ENCODE measurements at regions not wholly inside any gene's neighbourhood (a gene's known extent, or its start where the extent isn't known, plus 50 kb on each side); places are given as distances from the start of the nearest gene placed in this dataset.

DNA sequence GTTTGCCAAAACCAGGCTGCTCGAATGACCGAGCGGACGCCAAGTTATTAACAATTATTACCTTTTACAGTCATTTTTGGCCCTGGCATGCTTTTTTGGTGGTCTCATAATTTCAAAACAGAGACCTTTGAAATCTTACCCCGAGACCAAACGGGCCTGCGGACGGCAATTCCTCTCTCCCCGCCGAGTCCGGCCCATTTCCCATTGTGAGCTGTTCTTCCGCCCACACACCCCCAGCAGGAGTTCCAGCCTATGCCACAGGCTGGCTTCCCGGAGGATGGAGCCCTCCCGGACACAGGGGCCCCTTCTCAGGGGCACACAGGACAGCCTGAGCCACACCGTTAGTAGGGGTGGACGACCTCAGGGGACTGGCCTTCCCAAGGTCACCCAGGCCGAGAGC is 130.7 kb downstream of the C16orf95 start:
- Mint-ChIP-seq H3K4me3 (ENCODE audit: unreplicated experiment) (no peak overlapping the region), H3K27me3 (ENCODE audit: unreplicated experiment) (peaks cover 13% of the 10 kb centered on the region), H3K27ac (ENCODE audit: unreplicated experiment) (peak overlapping the region; percentile 83)

DNA sequence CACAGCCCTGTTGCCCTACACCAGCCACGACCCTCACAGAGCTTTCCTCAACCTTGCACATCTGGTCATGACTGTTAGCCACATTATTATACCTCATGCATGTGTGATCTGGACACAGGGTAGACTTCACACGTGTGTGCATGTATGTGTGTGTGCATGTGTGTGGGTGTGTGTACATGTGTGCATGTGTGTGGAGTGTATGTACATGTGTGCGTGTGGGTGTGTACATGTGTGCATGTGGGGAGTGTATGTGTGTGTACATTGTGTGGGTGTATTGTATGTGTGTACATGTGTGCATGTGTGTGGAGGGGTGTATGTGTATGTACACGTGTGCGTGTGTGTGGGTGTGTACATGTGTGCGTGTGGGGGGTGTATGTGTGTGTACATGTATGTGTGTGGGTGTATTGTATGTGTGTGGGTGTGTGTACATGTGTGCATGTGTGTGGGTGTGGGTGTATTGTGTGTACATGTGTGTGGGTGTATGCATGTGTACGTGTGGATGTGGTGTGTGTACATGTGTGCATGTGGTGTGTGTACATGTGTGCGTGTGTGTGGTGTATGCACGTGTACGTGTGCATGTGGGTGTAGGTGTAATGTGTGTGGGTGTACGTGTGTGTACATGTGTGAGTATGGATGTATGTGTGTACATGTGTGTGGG is 130.2 kb downstream of the C16orf95 start:
- TF ChIP-seq, protein P1, sequence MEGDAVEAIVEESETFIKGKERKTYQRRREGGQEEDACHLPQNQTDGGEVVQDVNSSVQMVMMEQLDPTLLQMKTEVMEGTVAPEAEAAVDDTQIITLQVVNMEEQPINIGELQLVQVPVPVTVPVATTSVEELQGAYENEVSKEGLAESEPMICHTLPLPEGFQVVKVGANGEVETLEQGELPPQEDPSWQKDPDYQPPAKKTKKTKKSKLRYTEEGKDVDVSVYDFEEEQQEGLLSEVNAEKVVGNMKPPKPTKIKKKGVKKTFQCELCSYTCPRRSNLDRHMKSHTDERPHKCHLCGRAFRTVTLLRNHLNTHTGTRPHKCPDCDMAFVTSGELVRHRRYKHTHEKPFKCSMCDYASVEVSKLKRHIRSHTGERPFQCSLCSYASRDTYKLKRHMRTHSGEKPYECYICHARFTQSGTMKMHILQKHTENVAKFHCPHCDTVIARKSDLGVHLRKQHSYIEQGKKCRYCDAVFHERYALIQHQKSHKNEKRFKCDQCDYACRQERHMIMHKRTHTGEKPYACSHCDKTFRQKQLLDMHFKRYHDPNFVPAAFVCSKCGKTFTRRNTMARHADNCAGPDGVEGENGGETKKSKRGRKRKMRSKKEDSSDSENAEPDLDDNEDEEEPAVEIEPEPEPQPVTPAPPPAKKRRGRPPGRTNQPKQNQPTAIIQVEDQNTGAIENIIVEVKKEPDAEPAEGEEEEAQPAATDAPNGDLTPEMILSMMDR (IDR thresholded peaks at IDR 0.05; ENCODE audit: unreplicated experiment), result no peak
- no peak for DNase-seq (ENCODE audit: low spot score)
- no peaks in the 10 kb centered on the region for H3K9me3 Mint-ChIP-seq (ENCODE audit: unreplicated experiment)
- H3K4me1 Mint-ChIP-seq (ENCODE audit: unreplicated experiment), result peaks cover 11% of the 10 kb centered on the region
- peaks cover 13% of the 10 kb centered on the region for H3K27me3 Mint-ChIP-seq (ENCODE audit: unreplicated experiment)
- H3K27ac Mint-ChIP-seq (ENCODE audit: unreplicated experiment), result peak overlapping the region; percentile 83
- H3K36me3 Mint-ChIP-seq (ENCODE audit: low read depth, unreplicated experiment), result no peaks in the 10 kb centered on the region
- no peak overlapping the region for H3K4me3 Mint-ChIP-seq (ENCODE audit: unreplicated experiment)

More for the DNA sequence above, 130.7 kb downstream of the C16orf95 start:
- Mint-ChIP-seq H3K4me1 (ENCODE audit: unreplicated experiment) (peaks cover 11% of the 10 kb centered on the region), H3K9me3 (ENCODE audit: unreplicated experiment) (no peaks in the 10 kb centered on the region), H3K36me3 (ENCODE audit: low read depth, unreplicated experiment) (no peaks in the 10 kb centered on the region)
- peak; percentile 36 for DNase-seq (ENCODE audit: low spot score)
- TF ChIP-seq, protein P1 (IDR thresholded peaks at IDR 0.05; ENCODE audit: unreplicated experiment), result no peak

DNA sequence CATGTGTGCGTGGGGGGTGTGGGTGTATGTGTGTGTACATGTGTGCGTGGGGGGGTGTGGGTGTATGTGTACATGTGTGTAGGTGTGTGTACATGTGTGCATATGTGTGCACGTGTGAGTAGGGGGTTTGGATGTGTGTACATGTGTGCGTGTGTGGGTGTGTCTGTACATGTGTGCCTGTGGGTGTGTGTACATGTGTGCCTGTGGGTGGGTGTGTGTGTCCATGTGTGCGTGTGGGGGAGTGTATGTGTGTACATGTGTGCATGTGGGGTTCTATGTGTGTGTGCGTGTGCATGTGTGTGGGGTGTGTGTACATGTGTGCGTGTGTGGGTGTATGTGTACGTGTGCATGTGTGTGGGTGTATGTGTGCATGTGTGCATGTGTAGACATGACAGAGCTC is 129.1 kb downstream of the C16orf95 start:
- H3K9me3 Mint-ChIP-seq (ENCODE audit: unreplicated experiment), result no peaks in the 10 kb centered on the region
- no peaks in the 10 kb centered on the region for H3K36me3 Mint-ChIP-seq (ENCODE audit: low read depth, unreplicated experiment)
- peaks cover 11% of the 10 kb centered on the region for H3K4me1 Mint-ChIP-seq (ENCODE audit: unreplicated experiment)
- H3K27ac Mint-ChIP-seq (ENCODE audit: unreplicated experiment), result no peak overlapping the region
- peaks cover 11% of the 10 kb centered on the region for H3K27me3 Mint-ChIP-seq (ENCODE audit: unreplicated experiment)
- TF ChIP-seq, protein P1 (IDR thresholded peaks at IDR 0.05; ENCODE audit: unreplicated experiment), result no peak
- H3K4me3 Mint-ChIP-seq (ENCODE audit: unreplicated experiment), result no peak overlapping the region
- DNase-seq (ENCODE audit: low spot score), result no peak

DNA sequence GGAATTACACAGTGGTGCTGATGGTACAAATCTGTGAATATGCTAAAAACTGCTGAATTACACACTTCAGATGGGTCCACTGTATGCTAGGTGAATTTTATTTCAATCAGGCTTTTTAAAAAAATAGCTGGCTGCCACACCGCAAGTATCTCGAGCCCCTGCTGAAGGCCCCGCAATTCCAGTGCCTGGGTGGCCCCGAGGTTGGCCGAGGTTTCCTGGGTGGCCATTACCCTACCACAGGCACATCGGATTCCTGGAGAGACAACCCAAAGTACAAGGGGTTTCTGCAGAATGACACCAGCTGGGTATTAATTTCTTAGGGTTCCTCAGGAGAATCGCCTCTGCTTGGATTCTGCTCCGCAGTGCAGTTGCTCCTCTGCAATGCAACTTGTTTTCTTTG is 127.8 kb downstream of the C16orf95 start:
- Mint-ChIP-seq H3K27ac (ENCODE audit: unreplicated experiment) (no peak overlapping the region), H3K9me3 (ENCODE audit: unreplicated experiment) (no peaks in the 10 kb centered on the region), H3K27me3 (ENCODE audit: unreplicated experiment) (peaks cover 11% of the 10 kb centered on the region), H3K4me1 (ENCODE audit: unreplicated experiment) (peaks cover 11% of the 10 kb centered on the region), H3K4me3 (ENCODE audit: unreplicated experiment) (no peak overlapping the region), H3K36me3 (ENCODE audit: low read depth, unreplicated experiment) (no peaks in the 10 kb centered on the region)
- TF ChIP-seq, protein P1 (IDR thresholded peaks at IDR 0.05; ENCODE audit: unreplicated experiment), result no peak
- no peak for DNase-seq (ENCODE audit: low spot score)

Measured in endothelial cell (in vitro differentiated cells).